SK-N-SH (cell line): ENCODE measurements at regions not wholly inside any gene's neighbourhood (a gene's known extent, or its start where the extent isn't known, plus 50 kb on each side); places are given as distances from the start of the nearest gene placed in this dataset.
A peak's percentile ranks its signal among the peaks of the same experiment; 100 is the strongest.
"Not testable (repeated sequence)": the region's sequence is repeated elsewhere in the genome, so short reads cannot be mapped to it uniquely, and the experiment has no call there.

Experiments used
- CTCF ChIA-PET: fragments of 300-600, 350-600 bp; formaldehyde crosslinking; extraction: SDS; loops from one replicate; lab custom pipeline; 2021; lab: Yijun Ruan, JAX
- POLR2A ChIA-PET: fragments of 350-600 bp; sonication (Branson Sonifier 250); formaldehyde crosslinking; extraction: SDS; loops from one replicate; lab custom pipeline; 2020; ENCODE audit warnings: antibody characterized with exemption, inconsistent platforms; lab: Yijun Ruan, JAX
- DNase-seq: peaks from one replicate; pipeline ENCODE4 v3.0.0; 2012
- H2AFZ ChIP-seq: fragments of 200-600 bp; sonication (generic); 2 replicates; pipeline ENCODE4 v1.8.1; 2016; ENCODE audit warnings: antibody characterized with exemption, mild to moderate bottlenecking, low read depth
- H3F3A ChIP-seq: fragments of 200-600 bp; sonication (generic); replicated peaks from 2 replicates; pipeline ENCODE3; 2016; ENCODE audit warnings: antibody characterized with exemption, mild to moderate bottlenecking; ENCODE audit not compliant: insufficient read depth
- H3K27ac ChIP-seq, 2 experiments: fragments of 200-500 bp in 1 of 2; fragments of 200-600 bp in 1 of 2; sonication (Bioruptor generic) in 1 of 2; sonication (generic), shearing (Covaris generic) in 1 of 2; 2 replicates each; pipeline versions ENCODE4 v1.5.1 to v1.6.1; 2014 to 2016; ENCODE audit warnings: low read depth in 2 of 2, inconsistent platforms in 1 of 2, low read length in 1 of 2, mild to moderate bottlenecking in 1 of 2, mixed read lengths in 1 of 2
- H3K27me3 ChIP-seq: fragments of 200-600 bp; sonication (generic), shearing (Covaris generic); 2 replicates; pipeline ENCODE4 v1.6.1; 2016; ENCODE audit warnings: mixed run types; ENCODE audit not compliant: insufficient read depth
- H3K36me3 ChIP-seq, 2 experiments: fragments of 200-500 bp in 1 of 2; fragments of 200-600 bp in 1 of 2; sonication (Bioruptor generic) in 1 of 2; sonication (generic) in 1 of 2; replicated peaks in 1 of 2; 2 replicates each; pipeline versions ENCODE3 to v1.5.1; 2014 to 2016; ENCODE audit warnings: low read length in 1 of 2, mild to moderate bottlenecking in 1 of 2; ENCODE audit not compliant: insufficient read depth in 2 of 2, control insufficient read depth in 1 of 2
- H3K4me1 ChIP-seq, 2 experiments: fragments of 200-500 bp in 1 of 2; fragments of 200-600 bp in 1 of 2; sonication (Bioruptor generic) in 1 of 2; sonication (generic), shearing (Covaris generic) in 1 of 2; 2 replicates each; pipeline versions ENCODE4 v1.5.1 to v1.6.1; 2014 to 2016; ENCODE audit warnings: low read depth in 1 of 2, low read length in 1 of 2, mixed run types in 1 of 2; ENCODE audit not compliant: insufficient read depth in 2 of 2, control insufficient read depth in 1 of 2
- H3K4me2 ChIP-seq: fragments of 200-600 bp; sonication (generic), shearing (Covaris generic); 2 replicates; pipeline ENCODE4 v1.6.1; 2017; ENCODE audit warnings: mixed run types
- H3K4me3 ChIP-seq, 2 experiments: fragments of 200-500 bp in 1 of 2; fragments of 200-600 bp in 1 of 2; sonication (Bioruptor generic) in 1 of 2; sonication (generic), shearing (Covaris generic) in 1 of 2; 2 replicates each; pipeline versions ENCODE4 v1.5.1 to v1.8.1; 2014 to 2016; ENCODE audit warnings: low read depth in 2 of 2, inconsistent platforms in 1 of 2, low read length in 1 of 2, mild to moderate bottlenecking in 1 of 2, mixed read lengths in 1 of 2, moderate library complexity in 1 of 2
- H3K79me2 ChIP-seq: fragments of 200-600 bp; sonication (generic); 2 replicates; pipeline ENCODE4 v1.8.1; 2017; ENCODE audit warnings: mild to moderate bottlenecking; ENCODE audit not compliant: insufficient read depth
- H3K9ac ChIP-seq: fragments of 200-600 bp; sonication (generic); 2 replicates; pipeline ENCODE4 v1.6.1; 2017; ENCODE audit warnings: mixed run types
- H3K9me2 ChIP-seq: fragments of 200-600 bp; sonication (generic); 2 replicates; pipeline ENCODE4 v1.6.1; 2017; ENCODE audit warnings: mixed run types
- H3K9me3 ChIP-seq: fragments of 200-600 bp; sonication (generic); 2 replicates; pipeline ENCODE4 v1.6.1; 2017; ENCODE audit warnings: mixed run types, mild to moderate bottlenecking, moderate library complexity
- H4K20me1 ChIP-seq: fragments of 200-600 bp; sonication (generic); 2 replicates; pipeline ENCODE4 v1.6.1; 2017; ENCODE audit warnings: mild to moderate bottlenecking, mixed run types; ENCODE audit not compliant: insufficient read depth
- CHD2 ChIP-seq: fragments of 150-350 bp; IDR thresholded peaks from 2 replicates; pipeline ENCODE4 v1.6.1; 2018; ENCODE audit warnings: low read length; ENCODE audit not compliant: partially characterized antibody
- EZH2phosphoT487 ChIP-seq: fragments of 200-600 bp; sonication (generic); IDR thresholded peaks from 2 replicates; pipeline ENCODE4 v1.6.1; 2017; ENCODE audit warnings: low read depth, mixed run types, mild to moderate bottlenecking, antibody characterized with exemption, moderate library complexity, borderline replicate concordance
- FOSL2 ChIP-seq: IDR thresholded peaks from 2 replicates; pipeline ENCODE4 v1.4.0; 2012; ENCODE audit warnings: low read depth, mild to moderate bottlenecking, moderate library complexity, borderline replicate concordance
- JUND ChIP-seq: IDR thresholded peaks from 2 replicates; pipeline ENCODE4 v1.4.0; 2012
- MEF2A ChIP-seq: IDR thresholded peaks from 2 replicates; pipeline ENCODE4 v1.4.0; 2012; ENCODE audit warnings: low read depth, borderline replicate concordance
- RAD21 ChIP-seq: IDR thresholded peaks from 2 replicates; pipeline ENCODE4 v1.6.1; 2012; ENCODE audit warnings: mild to moderate bottlenecking, low read length
- TEAD4 ChIP-seq: IDR thresholded peaks from 2 replicates; pipeline ENCODE4 v1.4.0; 2012; ENCODE audit warnings: mild to moderate bottlenecking, borderline replicate concordance; ENCODE audit not compliant: insufficient read depth
- WGBS: methylation state at CpG from one replicate; pipeline ENCODE4 v1.1.6; 2017; ENCODE audit warnings: low lambda C conversion rate; 5-methylcytosine and 5-hydroxymethylcytosine counted together
- TF ChIP-seq, protein P1 (sequence below): IDR thresholded peaks from 2 replicates; pipeline ENCODE4 v1.4.0; 2012; ENCODE audit warnings: low read depth

GRCh38 chr9:33698267-33698666, 97.1 kb upstream of the PRSS3 start:
- WGBS, result 50% methylated on average over 1 of the region's 1 CpG

GRCh38 chr9:33700940-33701339, 94.4 kb upstream of the PRSS3 start:
- H3K79me2 ChIP-seq, H3K4me3 ChIP-seq, H2AFZ ChIP-seq, H3K4me2 ChIP-seq, H3K9me3 ChIP-seq, H3K9me2 ChIP-seq, H3K36me3 ChIP-seq, H3K9ac ChIP-seq, H3K4me1 ChIP-seq, H3K27me3 ChIP-seq, POLR2A ChIA-PET, DNase-seq, H3F3A ChIP-seq, H4K20me1 ChIP-seq, H3K27ac ChIP-seq: not testable (repeated sequence)
- CTCF ChIA-PET, result interaction anchor here (1.5 kb wide), 1 partner anchor 77 kb away, joined by 6 read pairs; no protein-coding TSS in a partner anchor
- 71% methylated on average over 2 of the region's 2 CpGs for WGBS

More at GRCh38 chr9:33698267-33698666, 97.1 kb upstream of the PRSS3 start:
- no peak overlapping the region for H3K4me2 ChIP-seq
- H3K27me3 ChIP-seq, result no peaks in the 10 kb centered on the region
- no peaks in the 10 kb centered on the region for H3K79me2 ChIP-seq
- H2AFZ ChIP-seq, result no peak overlapping the region
- H3F3A ChIP-seq, result no peaks in the 10 kb centered on the region
- H3K9ac ChIP-seq, result no peak overlapping the region
- ChIA-PET POLR2A (no interaction called here), CTCF (no interaction called here)
- H3K9me2 ChIP-seq, result no peaks in the 10 kb centered on the region
- no peaks in the 10 kb centered on the region for H4K20me1 ChIP-seq
- H3K4me3 ChIP-seq, result no peak overlapping the region
- H3K9me3 ChIP-seq, result no peaks in the 10 kb centered on the region
- DNase-seq, result no peak
- no peaks in the 10 kb centered on the region for H3K4me1 ChIP-seq
- H3K36me3 ChIP-seq, result no peaks in the 10 kb centered on the region
- no peak overlapping the region for H3K27ac ChIP-seq
- peak; percentile 39; the same call in 1 of the 2 replicates for TF ChIP-seq FOSL2
- no peak for TF ChIP-seq MEF2A
- TF ChIP-seq TEAD4, result 0 out of 2 replicates have a peak, but pooled peaks have one; percentile 11
- TF ChIP-seq EZH2phosphoT487, result no peak
- no peak for TF ChIP-seq CHD2
- TF ChIP-seq JUND, result no peak

DNA sequence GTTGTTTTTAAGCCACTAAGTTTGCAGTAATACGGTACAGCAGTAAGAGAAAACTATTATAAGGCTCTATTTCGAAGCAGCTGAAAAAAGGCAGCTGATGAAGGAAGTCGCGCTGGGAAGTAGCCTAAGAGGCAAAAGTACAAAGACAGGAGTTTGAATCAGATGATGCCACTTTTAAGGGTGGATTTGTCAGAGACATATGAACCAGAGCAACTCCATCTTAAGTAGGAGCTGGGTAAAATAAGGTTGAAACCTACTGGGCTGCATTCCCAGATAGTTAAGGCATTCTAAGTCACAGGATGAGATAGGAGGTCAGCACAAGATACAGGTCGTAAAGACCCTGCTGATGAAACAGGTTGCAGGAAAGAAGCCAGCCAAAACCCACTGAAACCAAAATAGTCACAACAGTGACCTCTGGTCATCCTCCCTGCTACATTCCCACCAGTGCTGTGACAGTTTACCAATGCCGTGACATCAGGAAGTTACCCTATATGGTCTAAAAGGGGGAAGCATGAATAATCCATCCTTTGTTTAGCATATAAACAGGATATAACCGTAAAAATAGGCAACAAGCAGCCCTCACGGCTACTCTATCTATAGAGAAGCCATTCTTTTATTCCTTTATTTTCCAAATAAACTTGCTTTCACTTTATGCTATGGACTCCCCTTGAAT, 91.8 kb upstream of the PRSS3 start:
- Histone ChIP-seq H3K27ac (no peak overlapping the region), H3K36me3 (no peaks in the 10 kb centered on the region), H2AFZ (no peak overlapping the region), H3K9me3 (no peaks in the 10 kb centered on the region), H3K9ac (no peak overlapping the region), H3K79me2 (no peaks in the 10 kb centered on the region), H3K9me2 (no peaks in the 10 kb centered on the region), H3K4me3 (no peak overlapping the region), H3K4me2 (no peak overlapping the region), H3K27me3 (no peaks in the 10 kb centered on the region), H3K4me1 (no peaks in the 10 kb centered on the region), H4K20me1 (no peaks in the 10 kb centered on the region), H3F3A (no peaks in the 10 kb centered on the region)
- TF ChIP-seq, protein P1, sequence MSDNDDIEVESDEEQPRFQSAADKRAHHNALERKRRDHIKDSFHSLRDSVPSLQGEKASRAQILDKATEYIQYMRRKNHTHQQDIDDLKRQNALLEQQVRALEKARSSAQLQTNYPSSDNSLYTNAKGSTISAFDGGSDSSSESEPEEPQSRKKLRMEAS, result no peak
- no peak for TF ChIP-seq RAD21
- WGBS, result 83% methylated on average over 8 of the region's 8 CpGs
- CTCF ChIA-PET, result interaction anchor here (1.0 to 2.3 kb wide), 3 partner anchors 10 to 79 kb away, joined by 3 to 11 read pairs (median 8); no protein-coding TSS in a partner anchor
- DNase-seq, result no peak
- POLR2A ChIA-PET, result no interaction called here

- H3K27me3 ChIP-seq, H3K4me1 ChIP-seq, H3K79me2 ChIP-seq, H3K9me2 ChIP-seq, H3K27ac ChIP-seq, H2AFZ ChIP-seq, H4K20me1 ChIP-seq, H3K9me3 ChIP-seq, DNase-seq, H3K4me3 ChIP-seq, H3K4me2 ChIP-seq, H3K9ac ChIP-seq, H3K36me3 ChIP-seq, POLR2A ChIA-PET, H3F3A ChIP-seq: not testable (repeated sequence)
- WGBS, result 38% methylated on average over 2 of the region's 2 CpGs
- CTCF ChIA-PET, result interaction anchor here (0.9 to 2.3 kb wide), 3 partner anchors 16 to 89 kb away, joined by 3 to 11 read pairs (median 10); no protein-coding TSS in a partner anchor
Measured at GRCh38 chr9:33705440-33705839, 89.9 kb upstream of the PRSS3 start.
